CD4-positive, alpha-beta T cell treated with Interferon alpha-2 for 1 hour (primary cell): ENCODE measurements at regions not wholly inside any gene's neighbourhood (a gene's known extent, or its start where the extent isn't known, plus 50 kb on each side); places are given as distances from the start of the nearest gene placed in this dataset.
"Not testable (repeated sequence)": the region's sequence is repeated elsewhere in the genome, so short reads cannot be mapped to it uniquely, and the experiment has no call there.

Experiments
- DNase-seq, 2 donors: peaks; one replicate each; pipeline ENCODE4 v3.0.0-alpha.2; 2020 to 2022

- DNase-seq: no peak
Measured at GRCh38 chr14:55849833-55850232, 268.4 kb upstream of the PELI2 start.

- DNase-seq: no peak
Measured at GRCh38 chr14:55850825-55851241, 267.4 kb upstream of the PELI2 start.

- no peak for DNase-seq
Measured at GRCh38 chr14:55851301-55851700, 266.9 kb upstream of the PELI2 start.

GRCh38 chr14:55851961-55852360 lies 266.2 kb upstream of the PELI2 start:
- no peak for DNase-seq

DNA sequence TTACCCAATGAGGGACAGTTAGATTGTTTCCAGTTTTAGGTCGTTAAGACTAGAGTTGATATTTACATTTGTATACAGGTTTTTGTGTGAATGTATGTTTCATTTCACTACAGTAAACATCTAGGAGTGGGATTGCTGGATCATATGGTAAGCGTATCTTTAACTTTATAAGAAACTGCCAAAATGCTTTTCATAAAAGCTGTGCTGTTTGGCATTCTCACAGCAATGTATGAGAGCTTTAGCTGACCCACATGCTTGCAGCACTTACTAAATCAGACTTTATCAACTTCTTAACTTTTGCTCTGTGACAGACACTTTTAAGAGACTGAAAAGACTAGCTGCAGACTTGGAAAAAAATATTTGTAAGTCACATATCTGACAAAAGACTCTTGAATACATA lies 262.5 kb upstream of the PELI2 start:
- no peak for DNase-seq

DNA sequence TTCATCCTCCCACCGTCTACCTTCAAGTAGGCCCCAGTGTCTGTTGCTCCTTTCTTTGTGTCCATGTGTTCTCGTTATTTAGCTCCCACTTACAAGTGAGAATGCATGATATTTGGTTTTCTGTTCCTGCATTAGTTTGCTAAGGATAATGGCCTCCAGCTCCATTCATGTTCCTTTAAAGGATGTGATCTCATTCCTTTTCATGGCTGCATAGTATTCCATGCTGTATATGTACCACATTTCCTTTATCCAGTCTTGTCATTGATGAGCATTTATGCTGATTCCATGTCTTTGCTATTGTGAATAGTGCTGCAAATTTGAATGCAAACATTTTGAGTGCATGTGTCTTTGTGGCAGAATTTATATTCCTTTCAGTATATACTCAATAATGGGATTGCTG lies 259.6 kb upstream of the PELI2 start:
- DNase-seq: no peak

DNA sequence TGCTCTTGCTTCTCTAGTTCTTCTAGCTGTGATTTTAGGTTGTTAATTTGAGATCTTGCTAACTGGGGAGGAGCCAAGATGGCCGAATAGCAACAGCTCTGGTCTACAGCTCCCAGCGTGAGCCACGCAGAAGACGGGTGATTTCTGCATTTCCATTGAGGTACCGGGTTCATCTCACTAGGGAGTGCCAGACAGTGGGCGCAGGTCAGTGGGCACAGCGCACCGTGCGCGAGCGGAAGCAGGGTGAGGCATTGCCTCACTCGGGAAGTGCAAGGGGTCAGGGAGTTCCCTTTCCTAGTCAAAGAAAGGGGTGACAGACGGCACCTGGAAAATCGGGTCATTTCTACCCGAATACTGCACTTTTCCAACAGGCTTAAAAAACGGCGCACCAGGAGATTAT lies 256.6 kb upstream of the PELI2 start:
- not testable (repeated sequence) for DNase-seq

DNA sequence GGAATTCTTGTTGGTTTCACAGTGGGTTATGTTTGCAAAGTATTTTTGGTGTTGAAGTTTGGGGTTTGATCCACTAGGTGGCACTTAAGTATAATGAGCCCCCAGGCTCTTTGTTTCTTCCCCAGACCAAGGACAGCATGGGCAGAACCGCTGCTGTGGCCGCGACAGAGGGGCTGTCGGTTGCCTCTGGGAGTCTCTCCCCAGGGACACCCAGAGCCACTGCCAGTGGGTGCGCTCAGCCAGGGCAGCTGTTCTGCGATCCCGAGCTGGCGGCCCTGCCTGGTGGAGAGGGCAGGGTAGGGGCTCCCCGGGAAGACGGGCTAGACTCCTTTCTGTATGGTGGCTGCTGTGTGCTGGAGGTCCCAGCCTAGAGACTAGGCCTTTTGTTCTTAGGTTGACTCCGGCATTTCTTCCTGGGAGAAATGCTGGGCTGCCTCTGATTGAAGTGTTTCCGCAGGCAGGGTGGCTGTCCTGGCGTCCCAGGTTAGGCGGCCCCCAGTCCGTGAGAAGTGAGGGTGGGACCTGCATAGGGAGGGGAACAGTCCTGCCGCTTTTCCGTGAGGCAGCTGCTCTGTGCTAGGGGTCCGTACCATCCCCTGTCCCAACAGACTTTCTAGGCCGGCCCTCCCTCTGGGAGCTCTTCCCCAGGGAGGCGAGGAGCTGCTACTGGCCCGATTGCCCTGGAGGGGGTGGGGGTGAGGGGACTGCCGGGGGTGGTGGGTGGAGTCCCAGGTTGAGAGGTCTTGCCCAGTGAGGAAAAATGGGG lies 253.1 kb upstream of the PELI2 start:
- peak in 1 of 2 donors; percentile 1 for DNase-seq

DNA sequence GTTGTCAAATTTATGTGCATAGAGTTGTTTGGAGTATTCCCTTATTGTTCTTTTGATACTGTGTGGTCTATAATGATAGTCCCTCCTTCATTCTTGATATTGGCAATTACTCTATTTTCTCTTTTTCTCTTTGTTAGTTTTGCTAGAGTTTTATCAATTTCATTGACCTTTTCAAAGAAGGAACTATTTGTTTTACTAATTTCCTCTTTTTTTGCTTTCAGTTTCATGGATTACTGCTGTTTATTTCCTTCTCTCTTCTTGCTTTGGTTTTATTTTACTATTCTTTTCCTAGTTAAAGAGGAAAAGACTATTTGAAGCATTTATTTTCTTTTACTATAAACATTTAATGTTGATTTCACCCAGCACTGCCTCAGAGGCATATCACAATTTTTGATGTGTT lies 250.9 kb upstream of the PELI2 start:
- DNase-seq: no peak

GRCh38 chr14:55867719-55868118 lies 250.5 kb upstream of the PELI2 start:
- no peak for DNase-seq

DNA sequence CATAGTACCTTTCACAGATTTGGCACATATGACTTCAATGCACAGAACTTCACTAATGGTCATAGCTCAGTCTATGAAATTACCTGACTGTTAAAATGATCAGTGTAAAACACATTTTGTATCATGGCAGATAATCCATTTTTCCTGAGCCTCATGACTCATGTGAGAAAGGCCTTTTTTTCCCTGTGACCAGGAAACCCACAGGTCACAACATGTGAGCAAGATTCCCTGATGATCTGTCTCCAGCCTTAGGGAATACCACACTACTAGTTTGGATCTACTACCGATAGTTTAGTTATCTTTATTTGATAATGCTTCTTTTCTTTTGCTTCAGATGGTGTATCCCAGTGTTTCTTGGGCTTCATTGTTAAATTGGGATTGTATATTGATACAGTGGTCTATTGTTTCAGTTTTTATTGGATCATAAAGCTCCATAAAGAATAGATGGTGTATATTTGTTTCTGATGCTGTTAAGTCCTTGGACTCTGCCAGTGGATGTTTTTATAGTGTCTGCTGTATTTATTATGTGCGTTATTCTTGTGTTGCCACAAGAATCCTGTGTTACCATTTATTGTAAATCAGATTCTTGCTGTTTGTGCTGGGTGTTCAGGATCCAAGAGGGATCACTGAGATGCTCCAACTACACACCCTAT lies 248.7 kb upstream of the PELI2 start:
- DNase-seq: no peak

DNA sequence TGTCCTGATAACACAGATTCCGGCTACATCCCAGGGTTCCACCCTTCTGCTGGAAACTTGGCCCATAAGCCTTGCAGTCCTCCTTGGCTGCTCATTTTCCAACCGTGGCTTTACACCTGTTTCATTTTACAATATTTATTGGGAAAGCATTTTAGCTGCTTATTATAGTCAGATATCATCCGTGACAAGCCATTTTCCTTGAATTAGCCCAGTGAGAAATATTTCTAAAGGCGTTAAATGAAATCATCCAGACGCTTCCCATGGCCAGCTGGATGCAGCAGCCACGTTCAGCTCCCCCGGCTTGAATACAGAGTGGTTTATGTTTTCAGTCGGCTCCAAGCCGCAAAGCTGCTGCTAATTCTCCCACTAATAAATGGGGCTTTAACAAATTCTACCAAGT lies 245.0 kb upstream of the PELI2 start:
- DNase-seq: no peak

GRCh38 chr14:55874785-55875184 lies 243.4 kb upstream of the PELI2 start:
- DNase-seq: no peak

DNA sequence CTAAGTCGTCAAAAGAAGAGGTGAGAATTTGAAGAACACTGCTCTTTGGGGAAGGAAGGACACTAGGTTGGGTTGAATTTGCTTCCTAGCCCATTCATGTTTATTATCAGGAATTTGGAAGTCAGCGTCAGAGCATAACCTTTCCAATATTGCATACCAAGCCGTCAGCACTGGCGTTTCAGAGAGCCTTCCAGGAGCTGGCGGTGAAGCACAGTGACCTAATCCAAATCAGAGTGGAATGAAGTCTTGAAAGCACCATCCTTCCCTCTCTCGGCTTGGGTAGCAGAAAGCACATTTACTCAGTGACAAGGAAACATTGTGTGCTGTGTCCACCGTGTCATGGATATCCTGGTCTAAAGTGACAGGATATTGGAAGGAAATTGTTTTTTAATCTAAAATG lies 240.3 kb upstream of the PELI2 start:
- no peak for DNase-seq

DNA sequence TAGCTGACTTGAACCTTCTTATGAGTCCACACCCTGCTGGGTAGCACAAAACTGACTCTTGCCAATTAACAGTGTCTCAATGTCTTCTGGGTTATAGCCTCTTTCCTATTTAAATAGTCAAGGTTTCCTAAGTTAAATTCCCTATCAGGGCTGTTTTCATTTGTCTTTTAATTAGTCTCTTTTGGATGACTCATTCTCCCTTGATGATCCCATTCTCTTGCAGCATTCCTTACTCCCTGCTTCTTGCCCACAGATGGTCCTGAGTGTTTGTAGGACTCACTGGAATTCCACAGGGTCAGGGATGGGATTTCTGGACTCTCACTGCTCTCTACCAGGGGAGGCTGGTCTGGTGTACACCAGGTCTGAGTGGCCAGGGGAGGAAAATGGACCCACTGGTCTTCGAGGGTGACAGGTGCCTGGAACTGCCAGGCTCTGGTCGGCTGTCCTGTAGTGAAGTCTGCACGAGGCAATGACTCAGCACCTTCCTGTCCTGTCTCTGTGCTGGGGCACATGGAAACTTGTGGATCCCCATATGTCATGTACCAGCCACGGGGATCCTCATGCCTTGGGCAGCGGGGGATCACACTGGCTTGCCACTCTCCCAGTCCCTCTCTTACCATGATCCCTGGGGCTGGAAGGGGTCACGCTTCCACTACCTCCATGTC lies 236.5 kb upstream of the PELI2 start:
- no peak for DNase-seq

DNA sequence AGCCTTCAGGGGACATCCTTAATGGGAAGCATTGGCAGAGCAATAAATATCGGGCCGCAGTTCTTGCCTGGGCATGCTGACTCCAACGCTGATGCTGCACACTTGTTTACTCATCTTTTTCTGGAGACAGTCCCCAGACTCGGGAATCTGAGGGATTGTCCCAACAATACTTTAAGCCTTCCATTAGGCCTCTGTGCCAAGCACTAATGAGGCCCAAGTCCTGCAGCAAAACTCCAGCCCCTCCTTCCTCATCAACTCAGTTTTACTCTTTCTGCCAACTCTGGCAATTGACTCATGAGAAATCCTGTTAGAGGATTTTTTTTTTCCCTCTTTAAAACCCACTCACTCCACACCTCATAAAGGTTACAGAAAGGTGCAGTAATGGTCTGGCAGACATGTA lies 233.4 kb upstream of the PELI2 start:
- no peak for DNase-seq

GRCh38 chr14:55889124-55889523 lies 229.1 kb upstream of the PELI2 start:
- DNase-seq: no peak

DNA sequence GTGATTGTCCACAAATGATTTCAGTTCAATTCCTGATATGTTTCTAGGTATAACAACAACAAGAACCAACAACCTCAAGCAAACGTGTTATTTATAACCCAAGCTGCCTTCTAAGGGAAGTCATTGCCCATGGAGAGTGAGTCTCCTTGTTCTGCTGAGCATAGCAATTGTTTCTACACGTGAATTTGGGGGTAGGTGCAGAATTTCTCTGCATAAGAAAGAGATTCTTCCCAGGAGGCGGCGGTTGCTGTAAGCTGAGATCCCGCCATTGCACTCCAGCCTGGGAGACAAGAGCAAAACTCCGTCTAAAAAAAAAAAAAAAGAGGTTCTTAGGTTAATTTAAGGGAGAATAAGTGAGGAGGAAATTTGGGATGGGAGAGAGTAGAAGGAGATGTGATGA lies 226.5 kb upstream of the PELI2 start:
- no peak for DNase-seq

DNA sequence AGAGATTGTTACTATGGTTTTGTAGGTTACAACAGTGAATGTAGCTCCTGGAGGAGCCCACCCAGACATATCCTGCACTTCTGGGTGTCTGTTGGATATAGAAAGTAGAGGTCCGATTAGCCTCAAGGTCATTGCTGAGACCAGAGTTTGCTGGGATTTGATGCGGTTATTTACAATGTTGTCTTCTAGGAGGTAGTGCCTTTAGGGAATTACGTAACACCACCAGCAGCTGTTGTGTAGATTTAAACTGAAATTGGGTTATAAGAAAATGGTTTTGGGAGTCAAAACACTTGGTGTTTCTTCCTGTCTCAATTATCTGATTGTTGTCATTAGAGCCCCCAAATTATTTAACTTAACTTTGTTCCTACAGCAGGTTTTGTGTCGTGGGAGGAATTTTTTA lies 225.3 kb upstream of the PELI2 start:
- no peak for DNase-seq

GRCh38 chr14:55893705-55894104 lies 224.5 kb upstream of the PELI2 start:
- DNase-seq: no peak

DNA sequence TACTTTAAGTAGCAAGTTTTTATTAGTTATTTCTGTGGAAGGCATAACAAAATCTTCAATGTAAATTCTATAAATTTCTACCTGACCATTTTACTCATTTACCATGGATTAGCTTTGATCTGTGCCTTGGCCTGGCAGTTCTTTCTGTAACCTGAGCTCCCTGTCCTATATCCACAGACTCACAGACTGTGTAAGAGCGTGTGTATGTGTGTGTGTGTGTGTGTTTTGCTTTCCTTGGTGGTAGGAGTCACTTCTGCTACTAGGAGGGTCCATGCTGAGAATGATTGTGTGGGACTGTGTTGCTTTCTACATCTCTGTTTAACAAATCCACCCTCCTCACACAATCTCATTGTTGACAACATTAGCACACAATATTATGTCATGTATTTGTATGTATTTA lies 221.2 kb upstream of the PELI2 start:
- DNase-seq: no peak

DNA sequence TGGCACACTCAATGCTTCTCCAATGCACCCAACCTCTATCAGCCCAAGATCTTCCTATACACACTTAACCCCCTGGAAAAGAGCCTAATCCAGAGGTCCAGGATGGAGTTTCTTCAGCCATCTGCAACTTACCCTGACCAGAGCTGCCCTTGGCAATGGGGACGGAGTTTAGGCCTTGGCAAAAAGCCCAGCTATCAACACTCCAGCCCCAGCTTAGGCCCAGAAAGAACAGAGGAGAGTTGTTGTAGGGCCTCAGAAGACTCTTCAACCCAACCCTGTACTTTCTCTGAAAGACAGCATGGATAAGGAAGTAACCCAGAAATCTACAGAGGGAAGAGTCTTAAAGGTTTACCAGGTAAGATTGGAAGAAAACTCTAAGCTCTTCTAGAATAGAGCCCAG lies 219.3 kb upstream of the PELI2 start:
- no peak for DNase-seq

GRCh38 chr14:55899531-55899930 lies 218.7 kb upstream of the PELI2 start:
- no peak for DNase-seq

- DNase-seq: no peak
Measured at GRCh38 chr14:55900749-55901148, 217.5 kb upstream of the PELI2 start.
